NCI-H2171 treated with DMSO at 0.1 percent for 48 hours (cell line): ENCODE measurements at regions not wholly inside any gene's neighbourhood (a gene's known extent, or its start where the extent isn't known, plus 50 kb on each side); places are given as distances from the start of the nearest gene placed in this dataset.
A peak's percentile ranks its signal among the peaks of the same experiment; 100 is the strongest.
"Not testable (repeated sequence)": the region's sequence is repeated elsewhere in the genome, so short reads cannot be mapped to it uniquely, and the experiment has no call there.

ENCODE experiments used
- DNase-seq: peaks from one replicate; lab custom pipeline; 2025; lab: John Stamatoyannopoulos, UW

- DNase-seq: no peak
These were observed 98.7 kb downstream of the ABCC12 start for GRCh38 chr16:48057048-48057447.

DNA sequence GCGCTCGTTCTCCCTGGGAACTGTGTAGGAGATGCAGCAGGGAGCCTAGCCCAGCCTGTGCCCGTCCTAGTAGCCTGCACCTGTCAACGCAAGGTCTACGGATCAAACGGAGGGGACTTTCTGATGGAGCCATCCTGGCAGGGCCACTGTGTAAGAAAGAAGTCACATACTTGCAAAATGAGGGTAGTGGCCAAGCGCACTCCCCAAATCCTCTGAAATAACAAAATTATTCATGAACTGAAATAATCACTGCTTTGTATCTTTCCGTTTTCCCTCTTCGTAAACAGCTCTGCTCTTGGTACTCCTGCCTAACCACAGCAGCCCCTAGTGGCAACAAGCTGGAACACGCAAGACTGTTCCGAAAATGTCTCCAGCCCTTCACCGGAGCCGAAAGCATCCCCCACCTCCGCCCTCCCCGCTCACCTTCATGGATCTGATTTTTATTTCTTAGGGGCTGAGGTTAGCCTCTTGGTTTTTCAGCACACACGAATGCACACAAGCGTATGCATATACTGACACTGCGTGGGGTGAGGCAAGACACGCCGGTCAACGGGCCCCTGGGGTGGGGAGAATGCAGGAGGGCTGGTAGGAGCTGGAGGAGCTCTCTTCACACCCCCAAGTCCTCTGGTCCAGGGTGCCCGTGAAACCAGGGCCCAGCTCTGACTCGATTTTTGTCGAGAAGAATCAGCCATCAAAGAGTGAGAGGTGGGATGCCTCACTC lies 100.8 kb downstream of the ABCC12 start:
- DNase-seq: peak; percentile 41

DNA sequence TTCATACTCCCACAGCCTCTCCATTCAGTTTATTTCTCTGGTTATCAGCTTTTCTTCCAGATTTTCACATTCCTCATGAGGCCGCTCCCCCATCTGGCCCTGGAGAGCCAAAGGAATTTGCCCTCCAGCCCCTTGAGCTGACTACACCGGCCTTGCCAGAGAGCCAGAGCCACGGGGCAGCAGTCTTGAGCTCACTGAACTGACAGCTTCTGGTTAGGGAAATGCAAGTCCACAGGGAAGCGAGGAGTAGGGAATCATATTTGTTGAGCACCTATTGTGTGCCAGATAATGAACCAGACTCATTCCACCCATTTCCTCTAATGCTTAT lies 102.4 kb downstream of the ABCC12 start:
- DNase-seq: no peak

DNA sequence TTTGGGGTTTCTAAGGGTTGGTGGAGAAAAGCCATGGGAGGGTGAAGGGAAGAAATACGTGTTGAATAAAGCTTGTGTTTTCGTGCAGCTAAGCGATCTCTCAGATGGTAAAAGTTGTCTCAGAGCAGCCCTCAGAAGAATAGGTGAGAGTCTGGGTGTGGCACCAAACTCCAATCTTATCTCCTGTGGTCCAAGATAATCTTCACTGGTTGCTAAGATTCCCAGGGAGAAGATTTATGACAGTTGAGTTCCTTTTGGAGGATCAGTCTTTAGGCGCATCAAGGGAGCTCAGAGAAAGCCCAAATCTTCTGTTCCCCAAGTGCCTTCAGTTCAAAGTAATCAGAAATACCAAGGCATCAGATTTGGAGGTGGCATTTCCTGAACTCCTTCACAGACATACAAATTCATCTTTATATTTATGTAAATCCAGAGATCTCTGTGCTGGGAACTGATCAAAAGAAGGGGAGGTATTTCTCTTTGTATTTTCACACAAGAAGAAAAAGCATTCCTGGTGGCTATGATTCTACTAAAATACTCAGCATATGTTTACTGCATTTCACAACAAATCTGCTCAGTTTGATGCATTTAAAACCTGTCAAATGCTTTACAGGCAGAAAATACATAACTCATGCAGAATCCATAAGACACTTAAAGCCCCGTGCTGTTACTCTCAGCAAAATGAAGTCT lies 102.9 kb downstream of the ABCC12 start:
- no peak for DNase-seq

- no peak for DNase-seq
These were observed 104.9 kb downstream of the ABCC12 start for GRCh38 chr16:48050871-48051270.

DNA sequence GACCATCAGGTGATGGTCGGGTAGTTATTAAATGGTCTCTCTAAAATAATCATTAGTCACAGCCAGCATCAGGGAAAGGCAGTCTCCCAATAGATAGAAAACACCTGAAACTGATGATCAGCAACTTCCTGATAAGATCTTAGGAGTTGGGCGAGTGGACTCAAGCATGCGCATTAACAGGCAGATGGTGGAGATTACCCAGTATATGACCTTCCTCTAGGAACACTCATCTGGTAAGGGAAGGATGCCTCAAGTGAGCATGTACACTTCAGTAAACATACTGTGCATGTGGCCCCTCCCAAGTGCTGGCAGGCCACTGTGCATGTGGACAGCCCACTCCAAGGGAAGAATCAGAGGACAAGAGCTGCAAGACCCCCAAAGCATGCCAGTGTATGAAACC lies 105.9 kb downstream of the ABCC12 start:
- DNase-seq: no peak

GRCh38 chr16:48047720-48048119 lies 108.1 kb downstream of the ABCC12 start:
- no peak for DNase-seq

DNA sequence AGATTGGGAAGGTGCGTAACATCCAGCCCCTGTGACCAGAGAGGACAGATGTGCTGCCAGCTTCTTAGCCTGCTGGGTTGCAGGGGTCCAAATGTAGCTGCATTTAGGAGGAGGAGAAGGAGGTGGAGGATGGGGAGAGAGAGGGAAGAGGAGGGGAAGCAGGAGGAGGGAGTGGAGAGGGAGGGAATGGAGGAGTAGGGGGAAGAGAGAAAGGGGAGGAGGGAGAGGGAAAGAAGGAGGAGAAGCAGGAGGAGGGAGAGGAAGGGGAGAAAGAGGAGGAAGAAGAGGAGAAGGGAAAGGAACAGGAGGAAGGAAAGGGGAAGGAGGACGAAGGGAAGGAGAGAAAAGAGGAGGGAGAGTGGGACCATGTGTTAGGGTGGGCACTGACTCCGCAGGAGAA lies 108.6 kb downstream of the ABCC12 start:
- no peak for DNase-seq

GRCh38 chr16:48044117-48044516 lies 111.7 kb downstream of the ABCC12 start:
- no peak for DNase-seq

GRCh38 chr16:48041981-48042421 lies 113.8 kb downstream of the ABCC12 start:
- DNase-seq: no peak

GRCh38 chr16:48035142-48035541 lies 120.7 kb downstream of the ABCC12 start:
- no peak for DNase-seq

GRCh38 chr16:48030926-48031325 lies 124.9 kb downstream of the ABCC12 start:
- DNase-seq: no peak

GRCh38 chr16:48029768-48030167 lies 126.0 kb downstream of the ABCC12 start:
- DNase-seq: no peak

- DNase-seq: no peak
These were observed 130.4 kb downstream of the ABCC12 start for GRCh38 chr16:48025359-48025758.

- no peak for DNase-seq
These were observed 131.8 kb downstream of the ABCC12 start for GRCh38 chr16:48024042-48024441.

DNA sequence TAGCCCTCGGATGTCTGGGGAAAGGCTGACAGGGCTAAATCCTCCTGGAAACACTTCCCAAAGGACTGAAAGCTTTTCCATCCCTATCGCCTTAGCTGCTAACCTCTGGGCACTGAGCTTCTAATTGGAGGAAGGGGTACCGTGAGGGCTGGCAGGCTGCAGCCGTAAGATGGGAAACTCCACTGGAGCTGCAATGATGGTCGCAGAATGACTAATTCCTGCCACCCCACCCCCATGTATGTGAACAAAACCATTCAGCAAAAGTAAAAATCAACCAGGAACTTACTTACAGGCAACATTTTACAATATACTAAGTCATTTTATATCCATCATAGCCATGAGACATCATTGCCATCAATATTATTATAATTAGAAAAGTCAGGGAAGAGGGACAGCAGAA lies 133.3 kb downstream of the ABCC12 start:
- DNase-seq: no peak

DNA sequence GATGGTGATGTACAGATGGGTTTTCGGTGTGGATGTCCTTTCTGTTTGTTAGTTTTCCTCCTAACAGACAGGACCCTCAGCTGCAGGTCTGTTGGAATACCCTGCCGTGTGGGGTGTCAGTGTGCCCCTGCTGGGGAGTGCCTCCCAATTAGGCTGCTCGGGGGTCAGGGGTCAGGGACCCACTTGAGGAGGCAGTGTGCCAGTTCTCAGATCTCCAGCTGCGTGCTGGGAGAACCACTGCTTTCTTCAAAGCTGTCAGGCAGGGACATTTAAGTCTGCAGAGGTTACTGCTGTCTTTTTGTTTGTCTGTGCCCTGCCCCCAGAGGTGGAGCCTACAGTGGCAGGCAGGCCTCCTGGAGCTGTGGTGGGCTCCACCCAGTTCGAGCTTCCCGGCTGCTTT lies 135.2 kb downstream of the ABCC12 start:
- DNase-seq: not testable (repeated sequence)

DNA sequence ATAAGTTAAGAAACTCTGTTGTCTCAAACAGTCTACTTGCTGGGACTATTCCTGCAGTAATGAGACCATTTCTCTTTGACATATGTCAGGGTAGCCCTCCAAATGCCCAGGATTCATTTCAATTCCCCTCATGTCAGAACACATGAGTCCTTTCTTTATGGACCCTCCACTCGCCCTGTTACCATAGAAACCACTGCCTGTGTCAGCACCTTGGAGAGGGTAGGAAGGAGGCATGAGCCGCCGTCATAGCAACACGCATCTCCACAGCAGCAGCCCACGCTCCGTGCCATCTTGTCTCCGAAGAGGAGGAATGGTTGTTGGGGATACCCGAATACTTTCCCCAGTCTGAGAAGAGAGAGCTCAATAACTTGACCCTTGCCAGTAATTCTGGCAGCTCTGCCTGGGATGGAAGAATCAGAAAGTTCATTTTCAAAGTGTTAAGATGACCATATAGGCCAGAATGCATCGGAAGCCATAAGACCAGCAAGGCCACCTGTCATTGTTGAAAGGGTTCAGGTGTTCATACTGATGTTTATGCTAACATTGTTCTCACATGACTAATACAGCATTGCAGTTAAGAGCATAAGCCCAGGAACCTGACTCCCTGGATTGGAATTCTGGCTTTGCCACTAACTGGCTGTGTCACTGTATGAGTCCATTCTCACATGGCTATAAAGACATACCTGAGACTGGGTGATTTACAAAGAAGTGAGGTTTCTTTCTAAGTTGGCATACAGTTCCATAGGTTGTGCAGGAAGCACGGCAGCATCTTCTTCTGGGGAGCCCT lies 141.3 kb downstream of the ABCC12 start:
- no peak for DNase-seq

- peak; percentile 38 for DNase-seq
These were observed 142.3 kb downstream of the ABCC12 start for GRCh38 chr16:48013491-48013901.

DNA sequence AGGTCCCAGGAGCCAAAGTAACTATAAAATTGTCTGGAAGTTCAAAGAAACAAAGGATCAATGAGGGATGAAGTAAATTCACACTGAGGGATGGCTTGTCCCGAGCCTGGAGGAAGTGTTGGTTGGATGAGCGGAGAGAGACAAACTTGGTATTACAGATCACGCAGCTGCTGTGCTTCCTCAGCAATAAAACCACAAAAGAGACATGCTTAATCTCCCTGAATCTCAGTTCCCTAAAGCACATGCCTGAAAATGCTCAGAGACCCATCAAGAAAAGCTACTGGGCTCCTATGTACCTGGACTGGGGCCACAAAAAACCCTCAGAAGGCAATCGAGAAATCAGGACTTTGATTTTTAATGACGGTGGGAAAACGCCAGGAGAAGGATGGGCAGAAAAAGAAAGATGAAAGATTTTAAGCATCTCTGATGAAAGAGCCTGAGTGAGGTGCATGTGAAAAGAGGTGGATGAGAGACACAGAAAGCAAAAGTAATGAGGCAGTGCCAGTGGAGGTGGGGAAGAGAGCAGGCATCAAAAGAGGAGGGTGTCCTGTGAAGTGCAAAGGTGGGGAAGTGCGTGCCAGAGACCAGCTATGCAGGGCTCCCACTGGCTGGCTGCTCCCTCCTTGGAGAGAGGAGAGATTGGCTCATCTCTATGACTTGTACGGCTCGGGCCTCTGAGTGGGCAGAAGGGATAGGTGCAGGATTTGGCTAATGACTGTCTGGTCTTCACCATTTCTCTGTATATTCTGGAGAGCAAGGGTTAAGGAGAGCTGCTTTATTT lies 143.7 kb downstream of the ABCC12 start:
- DNase-seq: no peak

DNA sequence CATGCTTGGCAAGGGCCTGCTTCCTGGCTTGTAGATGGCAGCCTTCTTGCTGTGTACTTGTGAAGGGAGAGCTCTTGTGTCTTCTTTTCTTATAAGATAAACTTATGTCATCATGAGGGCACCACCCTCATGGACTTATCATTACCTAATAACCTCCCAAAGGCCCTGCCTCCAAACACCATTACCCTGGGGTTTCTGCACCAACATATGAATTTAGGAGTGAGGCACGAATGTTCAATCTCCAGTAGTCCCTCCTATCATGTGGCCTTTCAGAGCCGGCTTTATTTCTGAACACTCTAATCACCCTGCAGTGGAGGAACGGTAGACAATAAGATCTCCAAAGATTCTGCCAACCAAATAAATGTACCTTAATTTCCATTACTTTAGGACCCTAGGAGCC lies 144.3 kb downstream of the ABCC12 start:
- DNase-seq: no peak

DNA sequence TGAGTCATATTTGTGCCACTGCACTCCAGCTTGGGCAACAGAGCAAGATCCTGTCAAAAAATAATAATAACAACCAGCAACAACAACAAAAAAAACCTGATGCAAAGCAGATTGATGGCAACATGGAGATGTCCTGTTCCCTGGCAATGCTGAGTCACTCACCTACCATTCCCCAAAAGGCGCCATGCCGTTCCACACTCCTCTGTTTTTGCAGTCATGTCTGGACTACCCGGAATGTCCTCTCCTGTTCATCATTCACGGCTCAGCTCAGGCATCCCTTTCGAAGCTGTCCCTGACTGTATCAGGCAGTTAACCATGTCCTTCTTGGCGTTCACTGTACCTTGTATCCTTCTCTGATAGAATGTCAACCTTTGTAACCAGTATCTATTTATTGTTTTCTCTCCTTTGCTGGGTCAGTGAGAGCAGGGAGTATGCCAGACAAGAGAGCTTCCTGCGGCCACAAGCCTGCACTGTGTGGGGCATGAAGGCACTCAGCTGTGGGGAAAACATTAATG lies 147.7 kb downstream of the ABCC12 start:
- no peak for DNase-seq
